Caco-2 (cell line): ENCODE measurements at regions not wholly inside any gene's neighbourhood (a gene's known extent, or its start where the extent isn't known, plus 50 kb on each side); places are given as distances from the start of the nearest gene placed in this dataset.

Experiments used
- BruUV-seq: library from RNA; stranded (reverse); fragments of 400-500 nt; replicated peaks from 2 replicates; lab custom pipeline; 2021; lab: Mats Ljungman, UMichigan
- CTCF ChIA-PET: fragments of 300-600 bp; sonication (Branson Sonifier 250); formaldehyde crosslinking; loops from one replicate; lab custom pipeline; 2022; ENCODE audit warnings: antibody characterized with exemption; lab: Charles Lee
- POLR2A ChIA-PET: fragments of 300-600 bp; sonication (Branson Sonifier 250); formaldehyde crosslinking; loops from one replicate; lab custom pipeline; 2022; ENCODE audit warnings: antibody characterized with exemption; lab: Charles Lee
- DNase-seq, 2 experiments: peaks; one replicate each; pipeline versions ENCODE4 v3.0.0 to v3.0.0-alpha.2; 2020 to 2022
- H3K27me3 ChIP-seq: replicated peaks from 2 replicates; pipeline ENCODE4 v1.6.0; 2011; ENCODE audit warnings: low read length; ENCODE audit not compliant: control insufficient read depth, insufficient read depth
- H3K36me3 ChIP-seq: 2 replicates; pipeline ENCODE4 v1.5.1; 2011; ENCODE audit warnings: low read length; ENCODE audit not compliant: control insufficient read depth, insufficient read depth
- H3K4me1 ChIP-seq: fragments of 250-450 bp; sonication (Bioruptor Pico); 2 replicates; pipeline ENCODE4 v1.5.1; 2020; ENCODE audit warnings: mild to moderate bottlenecking
- H3K4me3 ChIP-seq: 2 replicates; pipeline ENCODE4 v1.5.1; 2011; ENCODE audit warnings: low read depth, mild to moderate bottlenecking, control low read depth, low read length
- H3K9me3 ChIP-seq: fragments of 250-450 bp; sonication (Bioruptor Pico); 2 replicates; pipeline ENCODE4 v1.5.1; 2020; ENCODE audit warnings: mild to moderate bottlenecking, moderate library complexity
- H3K27ac Mint-ChIP-seq: one replicate; pipeline ENCODE4 v1.8.0; 2022; ENCODE audit warnings: mixed read lengths; ENCODE audit not compliant: unreplicated experiment
- H3K27me3 Mint-ChIP-seq: one replicate; pipeline ENCODE4 v1.8.0; 2022; ENCODE audit warnings: mixed read lengths; ENCODE audit not compliant: insufficient read depth, unreplicated experiment
- H3K36me3 Mint-ChIP-seq: one replicate; pipeline ENCODE4 v1.8.0; 2022; ENCODE audit warnings: mild to moderate bottlenecking, mixed read lengths; ENCODE audit not compliant: insufficient read depth, unreplicated experiment
- H3K4me1 Mint-ChIP-seq: one replicate; pipeline ENCODE4 v1.8.0; 2022; ENCODE audit warnings: low read depth, mixed read lengths; ENCODE audit not compliant: unreplicated experiment
- H3K4me3 Mint-ChIP-seq: one replicate; pipeline ENCODE4 v1.8.0; 2022; ENCODE audit warnings: mild to moderate bottlenecking, moderate library complexity, mixed read lengths; ENCODE audit not compliant: unreplicated experiment
- H3K9me3 Mint-ChIP-seq: one replicate; pipeline ENCODE4 v1.8.0; 2022; ENCODE audit warnings: mixed read lengths; ENCODE audit not compliant: unreplicated experiment
- CTCF ChIP-seq, 2 experiments: fragments of 200-600 bp in 1 of 2; IDR thresholded peaks; 1 replicate in 1 of 2; 2 replicates in 1 of 2; pipeline versions ENCODE4 v1.5.1 to v1.8.0; 2011 to 2022; ENCODE audit warnings: antibody characterized with exemption in 1 of 2, control low read depth in 1 of 2, inconsistent platforms in 1 of 2, low read depth in 1 of 2, low read length in 1 of 2, mild to moderate bottlenecking in 1 of 2, moderate library complexity in 1 of 2; ENCODE audit not compliant: insufficient read depth in 1 of 2, severe bottlenecking in 1 of 2, unreplicated experiment in 1 of 2
- intact Hi-C: fragments of 100-400 bp; cut with micrococcal nuclease; formaldehyde crosslinking; loops from one replicate; pipeline ENCODE4 v1.10.0; 2022; ENCODE audit not compliant: unreplicated experiment

- Mint-ChIP-seq H3K27me3 (peaks cover 4% of the 10 kb centered on the region), H3K4me3 (no peak overlapping the region), H3K27ac (no peak overlapping the region), H3K9me3 (no peaks in the 10 kb centered on the region), H3K36me3 (no peaks in the 10 kb centered on the region), H3K4me1 (no peaks in the 10 kb centered on the region)
- intact Hi-C loops: no loop called here
- CTCF ChIA-PET: no interaction called here
- POLR2A ChIA-PET: no interaction called here
- TF ChIP-seq CTCF (IDR thresholded peaks at IDR 0.05; ENCODE audit: insufficient read depth in 1 of 2, low read depth in 1 of 2, low read length in 1 of 2, severe bottlenecking in 1 of 2, unreplicated experiment in 1 of 2): no peak
- Histone ChIP-seq H3K9me3 (no peaks in the 10 kb centered on the region), H3K27me3 (no peaks in the 10 kb centered on the region), H3K36me3 (no peaks in the 10 kb centered on the region), H3K4me3 (no peak overlapping the region), H3K4me1 (no peaks in the 10 kb centered on the region)
- BruUV-seq: no TSS peak
- no peak for DNase-seq
Observed at GRCh38 chr3:168591587-168591986, 495.9 kb upstream of the GOLIM4 start.

GRCh38 chr3:168589376-168589775 is 493.7 kb upstream of the GOLIM4 start:
- intact Hi-C loops: no loop called here
- Mint-ChIP-seq H3K27ac (no peak overlapping the region), H3K36me3 (no peaks in the 10 kb centered on the region), H3K4me3 (no peak overlapping the region), H3K9me3 (no peaks in the 10 kb centered on the region), H3K4me1 (no peaks in the 10 kb centered on the region), H3K27me3 (peaks cover 4% of the 10 kb centered on the region)
- no peak for TF ChIP-seq CTCF (IDR thresholded peaks at IDR 0.05; ENCODE audit: insufficient read depth in 1 of 2, low read depth in 1 of 2, low read length in 1 of 2, severe bottlenecking in 1 of 2, unreplicated experiment in 1 of 2)
- no peaks in the 10 kb centered on the region for H3K4me1 ChIP-seq
- POLR2A ChIA-PET: no interaction called here
- no peaks in the 10 kb centered on the region for H3K9me3 ChIP-seq
- no peaks in the 10 kb centered on the region for H3K27me3 ChIP-seq
- CTCF ChIA-PET: no interaction called here
- no peaks in the 10 kb centered on the region for H3K36me3 ChIP-seq
- no peak overlapping the region for H3K4me3 ChIP-seq
- no peak for DNase-seq
- no TSS peak for BruUV-seq

GRCh38 chr3:168585544-168585943 is 489.8 kb upstream of the GOLIM4 start:
- Mint-ChIP-seq H3K36me3 (no peaks in the 10 kb centered on the region), H3K27ac (no peak overlapping the region), H3K4me1 (no peaks in the 10 kb centered on the region), H3K9me3 (no peaks in the 10 kb centered on the region), H3K4me3 (no peak overlapping the region), H3K27me3 (peaks cover 2% of the 10 kb centered on the region)
- Histone ChIP-seq H3K4me1 (no peaks in the 10 kb centered on the region), H3K9me3 (no peaks in the 10 kb centered on the region), H3K27me3 (no peaks in the 10 kb centered on the region), H3K36me3 (no peaks in the 10 kb centered on the region), H3K4me3 (no peak overlapping the region)
- no TSS peak for BruUV-seq
- intact Hi-C loops: no loop called here
- POLR2A ChIA-PET: no interaction called here
- no peak for TF ChIP-seq CTCF (IDR thresholded peaks at IDR 0.05; ENCODE audit: insufficient read depth in 1 of 2, low read depth in 1 of 2, low read length in 1 of 2, severe bottlenecking in 1 of 2, unreplicated experiment in 1 of 2)
- no peak for DNase-seq
- CTCF ChIA-PET: no interaction called here
